ENCODE measurements at regions not wholly inside any gene's neighbourhood (a gene's known extent, or its start where the extent isn't known, plus 50 kb on each side); places are given as distances from the start of the nearest gene placed in this dataset.

GRCh38 chr16:64590513-64590912 lies 531.4 kb downstream of the CDH11 start:
- intact Hi-C loops (cut with DNase I; ENCODE audit: low total_unique reads) = no loop called here
- no peak for DNase-seq
- H3K27ac ChIP-seq = no peak overlapping the region
- H3K4me3 ChIP-seq = no peak overlapping the region
- H3K36me3 ChIP-seq = no peaks in the 10 kb centered on the region
- no peaks in the 10 kb centered on the region for H3K27me3 ChIP-seq
- no peak for TF ChIP-seq POLR2A (IDR thresholded peaks at IDR 0.05)
- TF ChIP-seq, protein P1, sequence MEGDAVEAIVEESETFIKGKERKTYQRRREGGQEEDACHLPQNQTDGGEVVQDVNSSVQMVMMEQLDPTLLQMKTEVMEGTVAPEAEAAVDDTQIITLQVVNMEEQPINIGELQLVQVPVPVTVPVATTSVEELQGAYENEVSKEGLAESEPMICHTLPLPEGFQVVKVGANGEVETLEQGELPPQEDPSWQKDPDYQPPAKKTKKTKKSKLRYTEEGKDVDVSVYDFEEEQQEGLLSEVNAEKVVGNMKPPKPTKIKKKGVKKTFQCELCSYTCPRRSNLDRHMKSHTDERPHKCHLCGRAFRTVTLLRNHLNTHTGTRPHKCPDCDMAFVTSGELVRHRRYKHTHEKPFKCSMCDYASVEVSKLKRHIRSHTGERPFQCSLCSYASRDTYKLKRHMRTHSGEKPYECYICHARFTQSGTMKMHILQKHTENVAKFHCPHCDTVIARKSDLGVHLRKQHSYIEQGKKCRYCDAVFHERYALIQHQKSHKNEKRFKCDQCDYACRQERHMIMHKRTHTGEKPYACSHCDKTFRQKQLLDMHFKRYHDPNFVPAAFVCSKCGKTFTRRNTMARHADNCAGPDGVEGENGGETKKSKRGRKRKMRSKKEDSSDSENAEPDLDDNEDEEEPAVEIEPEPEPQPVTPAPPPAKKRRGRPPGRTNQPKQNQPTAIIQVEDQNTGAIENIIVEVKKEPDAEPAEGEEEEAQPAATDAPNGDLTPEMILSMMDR (IDR thresholded peaks at IDR 0.05) = no peak
- no peaks in the 10 kb centered on the region for H3K9me3 ChIP-seq
- no peaks in the 10 kb centered on the region for H3K4me1 ChIP-seq

GRCh38 chr16:64589836-64590235 lies 532.0 kb downstream of the CDH11 start:
- Histone ChIP-seq H3K27me3 (no peaks in the 10 kb centered on the region), H3K36me3 (no peaks in the 10 kb centered on the region), H3K27ac (no peak overlapping the region), H3K9me3 (no peaks in the 10 kb centered on the region), H3K4me1 (no peaks in the 10 kb centered on the region), H3K4me3 (no peak overlapping the region)
- TF ChIP-seq POLR2A (IDR thresholded peaks at IDR 0.05) = no peak
- TF ChIP-seq, protein P1 (IDR thresholded peaks at IDR 0.05) = no peak
- DNase-seq = no peak
- intact Hi-C loops (cut with DNase I; ENCODE audit: low total_unique reads) = no loop called here

- H3K4me1 ChIP-seq = no peaks in the 10 kb centered on the region
- no peaks in the 10 kb centered on the region for H3K9me3 ChIP-seq
- intact Hi-C loops (cut with DNase I; ENCODE audit: low total_unique reads) = no loop called here
- no peak overlapping the region for H3K4me3 ChIP-seq
- H3K27ac ChIP-seq = no peak overlapping the region
- H3K36me3 ChIP-seq = no peaks in the 10 kb centered on the region
- H3K27me3 ChIP-seq = no peaks in the 10 kb centered on the region
- TF ChIP-seq, protein P1 (IDR thresholded peaks at IDR 0.05) = no peak
- TF ChIP-seq POLR2A (IDR thresholded peaks at IDR 0.05) = no peak
- no peak for DNase-seq
Observed at GRCh38 chr16:64586781-64587180, 535.1 kb downstream of the CDH11 start.

GRCh38 chr16:64585367-64585766 lies 536.5 kb downstream of the CDH11 start:
- H3K27ac ChIP-seq = no peak overlapping the region
- no peaks in the 10 kb centered on the region for H3K27me3 ChIP-seq
- intact Hi-C loops (cut with DNase I; ENCODE audit: low total_unique reads) = no loop called here
- H3K36me3 ChIP-seq = no peaks in the 10 kb centered on the region
- TF ChIP-seq POLR2A (IDR thresholded peaks at IDR 0.05) = no peak
- TF ChIP-seq, protein P1 (IDR thresholded peaks at IDR 0.05) = no peak
- no peak for DNase-seq
- H3K4me1 ChIP-seq = no peaks in the 10 kb centered on the region
- no peak overlapping the region for H3K4me3 ChIP-seq
- H3K9me3 ChIP-seq = no peaks in the 10 kb centered on the region

DNA sequence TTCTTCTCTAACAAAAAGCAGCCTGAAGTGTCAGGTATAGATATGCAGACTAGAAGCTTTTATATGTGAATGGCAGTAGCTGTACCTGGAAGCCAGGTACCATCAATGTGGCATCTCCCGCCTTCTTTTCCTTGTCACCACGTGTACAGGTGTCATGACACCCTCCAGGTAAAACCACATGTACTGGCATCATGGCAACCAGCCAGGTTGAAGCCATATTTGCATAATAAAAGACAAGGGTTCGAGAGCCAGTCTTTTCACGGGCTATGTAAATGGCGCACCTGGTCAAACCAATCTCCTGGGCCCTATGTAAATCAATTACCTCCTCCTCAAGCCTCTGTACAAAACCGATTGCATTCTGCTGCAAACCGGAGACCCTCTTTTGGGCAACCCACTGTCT lies 541.3 kb downstream of the CDH11 start:
- no peaks in the 10 kb centered on the region for H3K36me3 ChIP-seq
- H3K27me3 ChIP-seq = no peaks in the 10 kb centered on the region
- no peak overlapping the region for H3K4me3 ChIP-seq
- no peaks in the 10 kb centered on the region for H3K9me3 ChIP-seq
- intact Hi-C loops (cut with DNase I; ENCODE audit: low total_unique reads) = no loop called here
- no peak for TF ChIP-seq POLR2A (IDR thresholded peaks at IDR 0.05)
- TF ChIP-seq, protein P1 (IDR thresholded peaks at IDR 0.05) = no peak
- H3K4me1 ChIP-seq = no peaks in the 10 kb centered on the region
- H3K27ac ChIP-seq = no peak overlapping the region
- DNase-seq = no peak

Data from uterus (tissue), 3 donors.